ENCODE measurements at regions not wholly inside any gene's neighbourhood (a gene's known extent, or its start where the extent isn't known, plus 50 kb on each side); places are given as distances from the start of the nearest gene placed in this dataset.
A peak's percentile ranks its signal among the peaks of the same experiment; 100 is the strongest.

DNA sequence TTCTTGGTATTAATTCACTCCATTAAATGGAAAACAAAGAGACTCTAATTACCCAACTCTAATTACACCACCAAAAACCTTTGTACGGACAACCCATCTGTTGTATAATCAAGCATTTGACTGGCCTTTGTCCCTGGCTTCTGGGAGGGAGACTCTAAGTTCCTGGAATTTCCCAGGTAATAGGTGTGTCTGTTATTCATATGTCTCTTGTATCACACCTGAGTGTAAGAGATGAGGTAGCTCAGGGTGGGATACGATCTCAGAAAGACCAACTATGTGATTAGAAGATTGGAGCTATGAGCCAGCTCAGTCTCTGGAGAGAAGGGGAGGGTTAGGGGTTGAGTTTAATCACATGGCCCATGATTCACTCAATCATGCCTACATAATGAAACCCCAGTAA, 94.7 kb upstream of the PLXNC1 start:
- ATAC-seq (no peak), DNase-seq (no peak)
- intact Hi-C loops (cut with micrococcal nuclease): no loop called here

DNA sequence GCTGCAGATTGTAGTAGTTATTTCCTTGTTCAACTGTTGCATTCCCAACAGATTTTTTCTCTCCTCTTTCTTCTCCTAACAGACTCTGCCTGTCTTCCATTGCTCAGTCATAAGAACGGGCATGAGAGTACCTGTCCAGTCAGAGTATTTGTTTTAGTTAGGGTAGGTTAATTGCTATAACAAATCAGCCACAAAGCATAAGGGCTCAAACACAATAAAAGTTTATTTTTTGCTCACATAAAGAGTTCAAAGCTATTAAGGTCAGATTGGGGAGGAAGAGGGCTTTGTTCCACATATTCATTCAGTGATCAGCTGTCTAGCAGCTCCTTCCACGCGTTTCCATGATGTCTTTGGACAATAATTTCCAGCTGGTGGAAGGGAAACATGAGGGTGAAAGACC, 92.8 kb upstream of the PLXNC1 start:
- no peak for DNase-seq
- intact Hi-C loops (cut with micrococcal nuclease): no loop called here

DNA sequence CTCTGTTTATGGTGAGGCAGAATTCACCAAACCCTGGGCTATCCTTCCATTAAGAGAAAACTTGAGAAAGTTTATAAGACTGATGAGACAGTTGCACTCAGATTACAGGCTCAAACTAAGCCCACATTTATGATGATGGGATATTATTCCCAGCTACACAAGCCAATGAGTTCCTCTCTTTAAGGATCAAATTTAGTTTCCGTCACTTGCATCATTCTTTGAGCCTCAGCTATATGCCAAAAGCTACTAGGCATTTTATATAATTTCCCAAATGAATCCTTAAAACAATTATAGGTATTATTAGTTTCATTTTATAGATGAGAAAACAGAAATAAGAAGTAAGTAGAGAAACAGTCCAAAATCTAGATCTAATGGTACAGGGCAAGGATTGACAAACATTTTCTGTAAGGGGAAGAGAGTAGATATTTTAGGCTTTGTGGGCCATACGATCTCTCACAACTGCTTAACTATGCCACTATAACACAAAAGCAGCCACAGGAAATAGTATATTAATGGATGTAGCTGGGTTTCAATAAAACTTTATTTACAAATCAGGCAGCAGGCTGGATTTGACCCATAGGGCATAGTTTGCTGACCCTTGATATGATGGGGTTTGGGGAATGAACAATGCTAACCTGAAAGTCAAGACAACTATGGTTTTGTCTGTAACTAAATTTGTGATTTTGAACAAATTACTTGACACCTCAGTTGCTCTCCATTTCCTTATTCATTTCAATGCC, 91.8 kb upstream of the PLXNC1 start:
- ATAC-seq (no peak), DNase-seq (no peak)
- intact Hi-C loops (cut with micrococcal nuclease): no loop called here

More for the DNA sequence above, 92.8 kb upstream of the PLXNC1 start:
- ATAC-seq: no peak

DNA sequence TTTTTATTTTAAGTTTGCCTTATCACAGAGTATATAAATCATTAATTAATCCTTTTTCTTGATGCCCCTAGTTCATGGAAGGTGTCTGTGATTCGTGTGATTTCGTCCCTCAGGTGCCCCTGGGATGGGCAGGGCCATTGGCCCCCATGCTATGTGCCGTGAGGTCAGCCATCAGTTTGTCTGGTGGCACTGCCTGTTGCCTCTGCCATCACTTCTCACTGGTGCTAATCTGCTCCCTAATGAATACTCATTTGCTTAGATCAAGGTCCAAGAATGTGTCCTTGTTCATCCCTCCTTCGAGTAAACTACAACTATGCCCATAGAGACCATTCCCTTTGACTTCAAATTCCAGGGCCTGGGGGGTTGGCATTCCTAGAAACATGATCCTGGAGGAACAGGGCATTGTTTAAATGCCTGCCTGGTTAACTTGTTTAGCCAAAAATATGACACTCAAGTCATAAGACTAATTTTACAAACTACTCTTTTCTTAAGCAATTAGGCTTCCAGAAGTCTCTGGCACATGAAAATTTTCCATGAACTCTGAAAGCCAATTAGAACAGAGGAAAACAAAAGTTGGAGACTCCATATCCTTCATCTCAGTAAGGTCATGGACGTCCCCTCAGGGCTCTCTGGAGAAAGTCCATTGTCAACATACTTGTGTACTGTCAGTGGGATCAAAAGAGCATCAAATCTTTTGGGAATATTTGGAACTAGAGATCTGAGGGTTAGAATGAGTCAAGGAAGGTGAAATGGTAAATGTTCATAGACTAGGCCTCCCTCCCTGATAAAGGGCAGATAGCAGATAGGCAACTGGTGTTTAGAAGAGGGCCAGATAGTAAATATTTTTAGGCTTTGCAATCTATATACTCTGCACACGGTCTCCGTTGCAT, 90.9 kb upstream of the PLXNC1 start:
- no peak for DNase-seq
- peak; percentile 91 for ATAC-seq
- intact Hi-C loops (cut with micrococcal nuclease): no loop called here

DNA sequence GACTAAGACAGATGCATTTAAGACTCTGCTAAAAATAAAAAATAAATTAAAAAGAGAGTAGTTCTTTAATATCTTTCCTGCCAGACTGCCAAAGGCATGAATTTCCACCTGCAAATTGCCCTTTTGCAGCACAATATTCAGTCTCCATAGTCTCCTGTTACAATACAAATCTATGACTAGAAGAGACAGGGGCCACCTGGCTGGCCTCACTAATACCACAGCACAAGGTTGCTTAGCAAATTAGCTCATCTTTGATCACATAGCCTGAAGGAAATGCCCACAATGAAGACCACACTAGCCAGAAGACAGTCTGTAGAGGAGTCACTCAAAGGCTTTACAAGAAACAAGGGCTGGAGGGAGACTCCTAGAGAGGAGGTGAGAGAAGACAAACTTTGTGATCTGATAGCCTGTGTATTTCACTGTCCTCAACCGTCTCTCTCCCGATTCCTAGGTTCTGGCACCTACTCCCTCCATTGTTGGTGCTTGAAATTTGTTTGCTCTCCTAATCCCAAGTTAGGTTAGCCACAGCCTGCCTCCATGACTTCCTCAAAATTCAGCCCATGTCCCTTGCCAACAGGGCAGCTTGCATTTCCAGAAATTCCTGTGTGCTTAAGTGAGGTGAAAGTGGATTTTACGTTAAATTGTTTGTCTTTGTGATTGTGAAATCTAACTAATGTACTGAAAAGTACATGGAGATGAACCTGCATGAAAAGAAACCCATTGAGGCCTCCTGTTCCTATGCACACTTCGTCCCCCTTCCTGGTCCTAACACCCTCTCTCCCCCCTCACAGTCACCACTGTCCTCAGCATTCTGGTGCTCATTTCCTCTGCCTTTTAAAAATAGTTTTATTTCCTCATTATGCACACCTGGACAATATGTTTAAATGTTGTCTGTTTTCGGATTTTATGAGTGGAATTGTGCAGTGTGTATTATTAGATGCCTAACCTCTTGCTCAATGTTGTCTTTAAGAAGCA, 88.7 kb upstream of the PLXNC1 start:
- intact Hi-C loops (cut with micrococcal nuclease): no loop called here
- no peak for DNase-seq
- ATAC-seq: no peak

DNA sequence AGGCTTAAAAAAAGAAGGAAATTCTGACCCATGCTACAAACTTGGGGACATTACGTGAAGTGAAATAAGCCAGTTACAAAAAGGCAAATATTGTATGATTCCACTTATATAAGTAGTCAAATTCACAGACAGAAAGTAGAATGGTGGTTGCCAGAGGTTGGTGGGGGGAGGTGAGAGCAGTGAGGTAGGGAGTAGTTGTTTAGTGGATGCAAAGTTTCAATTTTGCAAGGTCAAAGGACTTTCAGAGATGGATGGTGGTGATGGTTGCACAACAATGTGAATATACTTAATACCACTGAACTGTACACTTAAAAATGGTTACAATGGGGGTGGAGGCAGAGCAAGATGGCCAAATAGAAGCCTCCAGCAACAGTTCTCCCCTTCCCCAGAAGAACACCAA, 86.2 kb upstream of the PLXNC1 start:
- intact Hi-C loops (cut with micrococcal nuclease): no loop called here
- DNase-seq: no peak

DNA sequence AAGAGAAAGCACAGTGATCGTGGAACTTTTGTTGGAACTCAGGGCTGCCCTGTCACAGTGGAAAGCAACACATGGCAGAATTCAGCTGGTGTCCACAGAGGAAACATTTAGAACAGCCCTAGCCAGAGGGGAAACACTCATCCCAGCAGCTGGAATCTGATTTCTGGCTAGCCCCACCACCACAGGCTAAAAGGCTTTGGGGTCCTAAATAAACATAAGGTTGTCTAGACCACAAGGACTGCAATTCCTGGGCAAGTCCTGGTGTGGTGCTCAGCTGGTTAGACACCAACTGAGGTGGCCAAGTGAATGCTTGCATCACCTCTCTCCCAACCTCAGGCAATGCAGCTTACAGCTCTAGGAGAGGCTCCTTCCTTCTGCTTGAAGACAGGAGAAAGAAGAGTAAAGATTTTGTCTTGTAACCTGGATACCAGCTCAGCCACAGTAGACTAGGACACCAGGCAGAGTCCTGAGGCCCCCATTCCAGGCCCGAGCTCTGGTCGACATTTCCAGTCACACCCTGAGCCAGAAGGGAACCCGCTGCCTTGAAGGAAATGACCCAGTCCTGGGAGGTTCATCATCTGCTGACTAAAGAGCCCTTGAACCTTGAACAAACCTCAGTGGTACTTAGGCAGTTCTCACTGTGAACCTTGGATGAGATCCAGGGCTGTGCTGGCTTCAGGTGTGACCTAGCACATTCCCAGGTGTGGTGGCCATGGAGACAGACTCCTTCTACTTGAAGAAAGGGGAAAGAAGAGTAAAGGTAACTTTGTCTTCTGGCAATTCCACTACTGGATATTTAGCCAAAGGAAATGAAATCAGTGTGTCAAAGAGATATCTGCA, 85.4 kb upstream of the PLXNC1 start:
- intact Hi-C loops (cut with micrococcal nuclease): no loop called here
- ATAC-seq (no peak), DNase-seq (no peak)

More for the DNA sequence above, 86.2 kb upstream of the PLXNC1 start:
- ATAC-seq: no peak

DNA sequence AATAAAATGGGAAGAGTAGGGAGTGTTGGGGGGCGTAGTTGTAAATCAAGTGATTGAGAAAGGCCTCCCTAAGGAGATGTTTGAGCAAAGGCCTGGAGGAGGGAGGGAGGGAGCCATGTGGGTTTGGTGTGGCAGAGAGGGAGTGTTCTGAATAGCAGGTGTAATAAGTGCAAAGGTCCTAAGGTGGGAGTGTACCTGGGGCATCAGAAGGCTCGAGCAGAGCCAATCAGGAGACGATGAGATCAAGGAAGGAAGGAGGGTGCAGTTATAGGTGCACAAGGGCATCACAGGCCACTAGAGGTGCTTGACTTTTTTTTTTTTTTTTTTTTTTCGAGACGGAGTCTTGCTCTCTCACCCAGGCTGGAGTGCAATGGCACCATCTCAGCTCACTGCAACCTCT, 77.9 kb upstream of the PLXNC1 start:
- ATAC-seq: no peak
- DNase-seq: no peak
- intact Hi-C loops (cut with micrococcal nuclease): loop anchor here (10.0 kb wide), 1 partner anchor 76 kb away; no protein-coding TSS in a partner anchor

DNA sequence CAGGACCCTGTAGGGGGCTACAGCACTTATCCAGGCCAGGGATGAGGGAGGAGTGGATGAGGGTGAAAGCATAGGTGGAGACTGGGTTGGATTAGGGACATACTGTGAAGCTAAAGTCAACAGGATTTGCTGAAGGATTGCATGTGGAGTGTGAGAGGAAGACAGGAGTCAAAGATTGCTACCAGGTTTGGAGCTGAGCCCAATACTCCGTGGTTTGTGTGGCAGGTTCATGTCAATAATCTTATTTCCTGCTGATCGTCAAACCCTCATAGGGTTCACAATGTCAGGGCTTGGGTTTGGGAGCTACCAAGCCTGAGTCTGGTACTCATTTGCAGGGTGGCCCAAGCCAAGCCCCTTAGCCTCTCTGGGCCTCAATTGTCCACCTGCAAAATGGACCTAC, 77.1 kb upstream of the PLXNC1 start:
- no peak for DNase-seq
- intact Hi-C loops (cut with micrococcal nuclease): loop anchor here (10.0 kb wide), 1 partner anchor 76 kb away; no protein-coding TSS in a partner anchor
- no peak for ATAC-seq

DNA sequence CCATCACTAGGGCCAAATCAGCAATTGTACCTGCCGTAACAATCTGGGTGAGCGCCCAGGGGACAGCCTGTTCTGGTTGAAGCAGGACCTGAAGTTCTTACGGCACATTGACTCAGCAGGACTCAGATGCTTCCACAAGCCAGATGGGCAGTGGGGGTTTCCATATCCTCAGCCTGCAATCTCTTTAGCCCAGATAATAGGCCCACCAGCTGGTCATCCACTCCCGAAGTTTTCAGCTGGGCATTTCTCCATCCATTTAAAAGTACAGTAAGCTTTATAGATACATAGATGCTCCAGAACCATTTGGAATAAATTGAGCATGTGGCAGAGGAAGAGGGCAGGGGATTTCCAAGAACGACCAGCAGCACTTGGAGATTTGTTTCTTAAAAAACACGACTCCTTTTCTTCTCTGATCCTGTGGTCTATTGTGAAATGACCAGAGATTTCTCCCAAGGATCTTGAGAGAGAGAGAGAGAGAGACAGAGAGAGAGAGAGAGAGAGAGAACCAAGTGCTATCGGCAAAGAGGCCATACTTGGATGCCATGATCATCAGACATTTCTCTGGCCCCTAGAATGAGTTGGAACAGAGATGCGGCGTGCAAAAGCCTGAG, 74.8 kb upstream of the PLXNC1 start:
- intact Hi-C loops (cut with micrococcal nuclease): loop anchor here (10.0 kb wide), 1 partner anchor 79 kb away; no protein-coding TSS in a partner anchor
- ATAC-seq: peak; percentile 61
- DNase-seq: peak; percentile 61

DNA sequence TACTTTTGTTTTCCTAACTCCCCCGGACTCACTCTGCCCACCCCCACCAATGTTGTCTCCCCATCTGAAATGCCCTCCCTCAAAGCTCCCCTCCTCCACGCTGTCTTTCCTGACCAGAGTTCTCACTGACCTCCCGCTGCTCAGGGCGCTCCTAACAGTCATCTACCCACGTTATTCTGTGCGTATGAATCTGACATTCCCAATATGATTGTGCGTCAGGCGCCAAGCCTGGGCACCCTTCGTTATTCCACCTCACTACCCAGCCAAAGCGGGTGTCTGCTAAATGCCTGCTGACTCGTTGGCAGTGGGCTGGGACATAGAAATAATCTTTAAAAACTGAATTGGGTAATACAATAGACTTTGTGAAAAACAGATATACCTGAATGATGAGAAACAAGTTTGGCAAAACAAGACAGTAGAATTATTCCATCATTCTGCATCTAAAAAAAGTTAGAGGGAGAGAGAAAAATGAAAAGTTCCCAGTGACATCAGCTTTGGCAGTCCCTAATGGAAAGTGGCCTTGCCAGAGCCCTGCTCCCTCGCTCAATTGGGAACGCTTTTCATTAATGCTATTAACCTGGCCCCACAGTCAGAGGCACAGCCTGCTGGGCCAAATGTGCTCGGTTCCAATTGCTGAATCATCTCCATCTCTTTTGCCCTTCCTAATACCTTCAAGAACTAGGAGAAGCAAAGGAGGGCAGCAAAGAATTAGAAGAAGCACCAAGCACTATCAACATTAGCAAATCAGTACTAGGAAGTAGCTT, 74.0 kb upstream of the PLXNC1 start:
- DNase-seq (peak; percentile 58), ATAC-seq (peak; percentile 89)
- intact Hi-C loops (cut with micrococcal nuclease): loop anchor here (10.0 kb wide), 1 partner anchor 80 kb away; no protein-coding TSS in a partner anchor

DNA sequence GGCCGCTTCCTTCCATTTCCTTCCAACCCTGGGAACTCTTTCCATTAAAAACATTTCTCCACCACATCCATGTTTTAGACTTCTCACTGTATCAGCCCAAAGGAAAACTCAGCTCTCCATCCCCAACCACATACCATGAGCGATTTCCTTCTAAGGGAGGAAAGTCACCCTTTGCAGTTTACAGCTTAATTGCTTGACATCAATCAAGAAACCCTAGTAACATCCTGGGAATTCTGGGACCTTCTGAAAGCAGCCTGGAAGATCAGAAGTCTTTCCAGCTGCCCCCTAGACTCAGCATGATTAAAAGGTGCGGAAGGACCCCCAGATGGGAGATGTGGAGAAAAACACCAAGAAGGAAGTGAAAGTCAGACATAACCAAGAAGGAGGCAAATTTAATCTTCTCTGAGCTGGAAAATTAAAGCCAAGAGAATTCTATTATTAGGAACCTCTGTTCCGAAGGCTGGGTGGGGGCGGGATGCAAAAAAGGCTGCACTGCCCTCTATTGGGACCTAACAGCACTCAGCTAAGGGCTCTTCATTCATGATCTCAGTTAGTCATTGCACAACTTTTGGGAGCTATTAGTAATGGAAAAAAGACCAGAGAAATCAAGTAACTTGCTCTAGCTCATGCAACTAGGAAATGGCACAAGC, 73.3 kb upstream of the PLXNC1 start:
- ATAC-seq: peak; percentile 89
- DNase-seq: peak; percentile 74
- intact Hi-C loops (cut with micrococcal nuclease): loop anchor here (10.0 kb wide), 1 partner anchor 80 kb away; no protein-coding TSS in a partner anchor

DNA sequence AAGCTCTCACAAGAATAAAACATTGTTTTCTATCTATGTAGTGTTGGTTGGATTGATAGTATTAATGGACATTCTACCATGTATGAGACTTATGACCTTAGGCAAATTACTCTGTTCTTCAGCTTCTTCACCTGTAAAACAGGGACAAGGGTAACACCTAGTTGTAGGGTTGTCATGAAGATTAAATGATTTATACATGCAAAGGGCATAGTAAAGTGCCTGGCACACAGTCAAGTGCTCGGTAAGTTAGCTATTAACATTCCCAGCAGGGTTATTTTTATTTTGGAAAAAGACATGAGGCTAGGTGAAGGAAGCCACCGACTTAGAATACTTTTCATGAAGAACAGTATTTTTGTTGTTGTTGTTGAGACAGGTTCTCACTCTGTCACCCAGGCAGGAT, 71.2 kb upstream of the PLXNC1 start:
- DNase-seq (no peak), ATAC-seq (no peak)
- intact Hi-C loops (cut with micrococcal nuclease): loop anchor here (10.0 kb wide), 1 partner anchor 82 kb away; no protein-coding TSS in a partner anchor

DNA sequence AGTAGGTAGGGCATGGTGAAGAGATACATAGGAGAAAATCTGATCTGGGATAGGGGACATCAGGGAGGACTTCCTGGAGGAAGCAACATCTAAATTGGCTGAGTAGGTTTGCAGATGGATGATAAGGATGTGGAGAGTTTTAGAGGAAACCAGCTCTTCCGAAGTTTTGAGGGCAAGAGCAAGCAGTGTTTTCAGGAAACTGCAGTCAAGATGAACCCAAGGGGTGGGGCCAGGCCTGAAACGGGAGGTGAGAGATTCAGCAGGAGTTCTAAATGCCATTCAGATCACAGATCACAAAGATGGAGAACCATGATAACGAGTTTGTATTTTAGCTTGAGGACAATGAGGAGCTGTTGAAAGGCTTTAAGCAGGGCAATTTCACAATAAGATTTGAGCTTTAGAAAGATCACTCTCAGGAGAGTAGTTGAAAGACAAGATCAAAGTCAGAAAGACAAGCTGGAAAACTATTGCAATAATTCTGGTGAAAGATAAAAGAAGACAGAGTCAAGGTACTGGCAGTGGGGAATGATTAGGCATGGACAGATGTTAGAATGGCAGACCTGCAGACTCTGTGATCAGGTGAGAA, 70.1 kb upstream of the PLXNC1 start:
- intact Hi-C loops (cut with micrococcal nuclease): loop anchor here (10.0 kb wide), 1 partner anchor 83 kb away; no protein-coding TSS in a partner anchor

DNA sequence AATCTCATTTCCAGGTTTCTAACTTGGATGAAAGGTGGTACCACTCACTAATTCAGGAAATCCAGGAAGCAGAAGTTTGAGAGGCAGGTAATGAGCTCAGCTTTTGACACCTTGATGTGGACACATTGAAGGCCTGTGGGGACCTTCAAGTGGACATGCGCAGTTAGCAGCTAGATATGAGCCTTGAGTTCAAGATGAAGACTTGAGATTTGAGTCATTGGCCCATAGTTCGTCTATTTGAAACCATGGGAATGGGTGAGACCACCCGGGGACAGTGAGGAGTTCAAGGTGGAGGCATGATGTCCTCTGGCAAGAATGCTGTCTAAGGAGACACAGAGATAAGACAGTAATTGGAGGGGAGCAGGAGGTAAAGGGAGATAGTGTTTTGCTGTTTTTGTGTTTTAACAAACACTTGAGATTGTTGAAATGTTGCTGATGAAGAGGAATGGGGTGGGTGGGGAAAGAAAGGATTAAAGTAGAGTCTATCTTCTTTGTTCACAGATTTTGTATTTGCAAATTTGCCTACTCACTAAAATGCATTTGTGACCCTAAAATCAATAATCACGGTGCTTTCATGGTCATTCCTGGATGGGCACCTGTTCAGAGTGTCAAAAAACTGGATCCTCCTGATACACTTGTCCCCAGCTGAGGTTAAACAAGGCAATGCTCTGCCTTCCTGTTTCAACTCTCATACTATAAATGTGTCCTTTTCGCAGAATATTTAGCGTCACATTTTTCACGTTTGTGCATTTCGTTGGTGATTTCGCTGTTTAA, 69.5 kb upstream of the PLXNC1 start:
- ATAC-seq: no peak
- no peak for DNase-seq
- intact Hi-C loops (cut with micrococcal nuclease): loop anchor here (10.0 kb wide), 1 partner anchor 84 kb away; no protein-coding TSS in a partner anchor

More for the DNA sequence above, 70.1 kb upstream of the PLXNC1 start:
- DNase-seq (no peak), ATAC-seq (no peak)

Data from left ventricle myocardium superior (tissue), 1 donor.